ENCODE measurements at regions not wholly inside any gene's neighbourhood (a gene's known extent, or its start where the extent isn't known, plus 50 kb on each side); places are given as distances from the start of the nearest gene placed in this dataset.

DNA sequence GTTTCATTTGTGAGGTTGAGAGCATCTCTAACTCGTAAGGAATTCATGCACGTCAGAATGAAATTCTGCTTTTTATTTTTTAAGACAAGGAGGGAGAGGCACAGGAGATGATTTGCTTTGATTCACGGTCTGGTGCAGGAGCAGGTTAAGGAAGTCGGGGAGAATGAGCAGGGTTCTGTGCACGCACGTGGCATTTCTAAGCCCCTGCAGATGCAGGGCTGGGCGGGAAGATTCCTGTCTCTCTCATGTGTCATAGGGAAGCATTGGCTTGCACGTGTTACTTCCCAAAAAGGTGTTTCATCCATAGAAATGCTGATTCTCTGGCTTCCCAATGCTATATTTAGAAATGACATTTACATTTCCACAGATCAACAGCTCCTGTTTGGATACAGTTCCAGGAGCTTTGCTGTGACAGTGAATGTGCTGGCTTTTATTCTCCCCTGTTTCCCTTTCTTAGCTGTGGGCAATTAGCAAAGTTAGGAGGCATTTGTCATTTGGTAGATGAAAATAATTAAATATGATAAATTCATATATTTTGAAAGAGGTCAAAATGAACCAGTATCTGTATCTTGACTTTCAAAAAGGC is 119.7 kb upstream of the ZFP64 start:
- ChIA-PET POLR2A (ENCODE audit: unreplicated experiment) (no interaction called here), CTCF (interaction anchor here (0.7 kb wide), 1 partner anchor 915 kb away, joined by 4 read pairs; no protein-coding TSS in a partner anchor)
- no peaks in the 10 kb centered on the region for H4K20me1 ChIP-seq (ENCODE audit: low read length)
- DNase-seq, result no peak
- H3K27me3 ChIP-seq (ENCODE audit: low read length), result peaks cover 64% of the 10 kb centered on the region
- TF ChIP-seq EZH2phosphoT487 (IDR thresholded peaks at IDR 0.05; ENCODE audit: borderline replicate concordance, low read length) (no peak), EZH2 (IDR thresholded peaks at IDR 0.05; ENCODE audit: low read length, unreplicated experiment) (no peak)
- TF ChIP-seq, protein P1, sequence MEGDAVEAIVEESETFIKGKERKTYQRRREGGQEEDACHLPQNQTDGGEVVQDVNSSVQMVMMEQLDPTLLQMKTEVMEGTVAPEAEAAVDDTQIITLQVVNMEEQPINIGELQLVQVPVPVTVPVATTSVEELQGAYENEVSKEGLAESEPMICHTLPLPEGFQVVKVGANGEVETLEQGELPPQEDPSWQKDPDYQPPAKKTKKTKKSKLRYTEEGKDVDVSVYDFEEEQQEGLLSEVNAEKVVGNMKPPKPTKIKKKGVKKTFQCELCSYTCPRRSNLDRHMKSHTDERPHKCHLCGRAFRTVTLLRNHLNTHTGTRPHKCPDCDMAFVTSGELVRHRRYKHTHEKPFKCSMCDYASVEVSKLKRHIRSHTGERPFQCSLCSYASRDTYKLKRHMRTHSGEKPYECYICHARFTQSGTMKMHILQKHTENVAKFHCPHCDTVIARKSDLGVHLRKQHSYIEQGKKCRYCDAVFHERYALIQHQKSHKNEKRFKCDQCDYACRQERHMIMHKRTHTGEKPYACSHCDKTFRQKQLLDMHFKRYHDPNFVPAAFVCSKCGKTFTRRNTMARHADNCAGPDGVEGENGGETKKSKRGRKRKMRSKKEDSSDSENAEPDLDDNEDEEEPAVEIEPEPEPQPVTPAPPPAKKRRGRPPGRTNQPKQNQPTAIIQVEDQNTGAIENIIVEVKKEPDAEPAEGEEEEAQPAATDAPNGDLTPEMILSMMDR (conservative IDR thresholded peaks at IDR 0.05; ENCODE audit: low read depth, low read length), result no peak
- H3K4me1 ChIP-seq (ENCODE audit: insufficient read depth, low read length), result peaks cover 4% of the 10 kb centered on the region; the same call in 1 of the 2 replicates
- no peaks in the 10 kb centered on the region for H3K9me3 ChIP-seq (ENCODE audit: low read length)
- ATAC-seq, result no peak
- no peak overlapping the region for H3K4me3 ChIP-seq (ENCODE audit: low read length)
- H3K9me2 ChIP-seq (replicated peaks; ENCODE audit: low read length), result no peaks in the 10 kb centered on the region
- H3F3A ChIP-seq (ENCODE audit: low read length, unreplicated experiment), result no peaks in the 10 kb centered on the region
- no TSS peak for BruUV-seq (replicated peaks)
- H3K79me2 ChIP-seq (ENCODE audit: low read length), result no peaks in the 10 kb centered on the region
- H3K9ac ChIP-seq (ENCODE audit: low read length), result no peak overlapping the region
- no peak overlapping the region for H3K27ac ChIP-seq (ENCODE audit: low read length)
- no peaks in the 10 kb centered on the region for H3K36me3 ChIP-seq (ENCODE audit: low read depth, low read length)
- intact Hi-C loops (cut with micrococcal nuclease), result loop anchor here (10.0 kb wide), 1 partner anchor 903 kb away; no protein-coding TSS in a partner anchor
- no peak overlapping the region for H3K4me2 ChIP-seq (ENCODE audit: low read length)
- H2AFZ ChIP-seq (ENCODE audit: low read length), result no peak overlapping the region

DNA sequence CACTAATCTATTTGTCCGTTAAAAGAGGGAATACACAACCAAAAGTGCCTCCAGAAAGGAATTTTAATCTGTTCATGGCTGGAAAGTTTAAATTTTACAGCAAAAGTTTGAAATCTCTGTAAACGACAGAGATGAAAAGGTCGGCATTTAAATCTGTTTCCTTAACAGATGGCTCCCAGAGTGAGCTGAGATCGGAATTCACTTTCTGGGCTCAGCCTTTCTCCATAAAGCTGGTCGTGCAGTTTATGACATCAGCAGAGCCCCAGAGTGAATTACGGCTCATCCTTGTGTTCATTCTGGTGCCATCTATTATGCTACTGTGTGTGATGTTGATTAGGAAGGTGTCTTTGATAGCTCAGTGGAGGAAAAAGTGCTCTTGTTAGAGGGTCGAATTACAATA is 117.6 kb upstream of the ZFP64 start:
- no peaks in the 10 kb centered on the region for H3K36me3 ChIP-seq (ENCODE audit: low read depth, low read length)
- peaks cover 4% of the 10 kb centered on the region; the same call in 1 of the 2 replicates for H3K4me1 ChIP-seq (ENCODE audit: insufficient read depth, low read length)
- no peak overlapping the region for H3K9ac ChIP-seq (ENCODE audit: low read length)
- no peak overlapping the region for H3K27ac ChIP-seq (ENCODE audit: low read length)
- H4K20me1 ChIP-seq (ENCODE audit: low read length), result no peaks in the 10 kb centered on the region
- ATAC-seq (no peak), DNase-seq (no peak)
- TF ChIP-seq EZH2phosphoT487 (IDR thresholded peaks at IDR 0.05; ENCODE audit: borderline replicate concordance, low read length) (no peak), EZH2 (IDR thresholded peaks at IDR 0.05; ENCODE audit: low read length, unreplicated experiment) (no peak)
- TF ChIP-seq, protein P1 (conservative IDR thresholded peaks at IDR 0.05; ENCODE audit: low read depth, low read length), result no peak
- H3K4me3 ChIP-seq (ENCODE audit: low read length), result no peak overlapping the region
- no peaks in the 10 kb centered on the region for H3K9me3 ChIP-seq (ENCODE audit: low read length)
- no peaks in the 10 kb centered on the region for H3K79me2 ChIP-seq (ENCODE audit: low read length)
- ChIA-PET CTCF (no interaction called here), POLR2A (ENCODE audit: unreplicated experiment) (no interaction called here)
- H3K9me2 ChIP-seq (replicated peaks; ENCODE audit: low read length), result no peaks in the 10 kb centered on the region
- intact Hi-C loops (cut with micrococcal nuclease), result no loop called here
- H3K4me2 ChIP-seq (ENCODE audit: low read length), result no peak overlapping the region
- peaks cover 53% of the 10 kb centered on the region for H3K27me3 ChIP-seq (ENCODE audit: low read length)
- no TSS peak for BruUV-seq (replicated peaks)
- no peak overlapping the region for H2AFZ ChIP-seq (ENCODE audit: low read length)
- H3F3A ChIP-seq (ENCODE audit: low read length, unreplicated experiment), result no peaks in the 10 kb centered on the region

DNA sequence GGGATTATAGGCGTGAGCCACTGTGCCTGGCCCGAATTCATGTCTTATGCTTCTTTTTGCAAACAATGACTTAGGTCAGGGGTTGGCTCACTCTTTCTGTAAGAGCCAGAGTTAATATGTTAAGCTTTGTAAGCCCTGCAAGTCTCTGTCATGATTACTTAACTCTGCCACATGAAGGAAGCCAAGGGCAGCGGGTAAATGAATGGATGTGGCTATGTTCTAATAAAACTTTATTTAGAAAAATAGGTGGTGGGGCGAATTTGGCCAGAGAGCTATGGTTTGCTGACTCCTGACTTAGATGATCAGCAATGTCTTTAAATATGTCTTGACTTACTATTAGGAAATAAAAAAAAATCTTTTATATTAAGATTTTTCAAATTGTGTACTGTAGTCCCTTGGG is 114.9 kb upstream of the ZFP64 start:
- POLR2A ChIA-PET (ENCODE audit: unreplicated experiment), result no interaction called here
- DNase-seq, result no peak
- CTCF ChIA-PET, result no interaction called here

More for the DNA sequence above, 114.9 kb upstream of the ZFP64 start:
- no peaks in the 10 kb centered on the region for H3F3A ChIP-seq (ENCODE audit: low read length, unreplicated experiment)
- no peak overlapping the region for H2AFZ ChIP-seq (ENCODE audit: low read length)
- no peaks in the 10 kb centered on the region for H4K20me1 ChIP-seq (ENCODE audit: low read length)
- H3K4me2 ChIP-seq (ENCODE audit: low read length), result no peak overlapping the region
- H3K9ac ChIP-seq (ENCODE audit: low read length), result no peak overlapping the region
- TF ChIP-seq, protein P1 (conservative IDR thresholded peaks at IDR 0.05; ENCODE audit: low read depth, low read length), result no peak
- no peak for TF ChIP-seq EZH2 (IDR thresholded peaks at IDR 0.05; ENCODE audit: low read length, unreplicated experiment)
- no peak for TF ChIP-seq EZH2phosphoT487 (IDR thresholded peaks at IDR 0.05; ENCODE audit: borderline replicate concordance, low read length)
- H3K9me2 ChIP-seq (replicated peaks; ENCODE audit: low read length), result no peaks in the 10 kb centered on the region
- no TSS peak for BruUV-seq (replicated peaks)
- H3K27ac ChIP-seq (ENCODE audit: low read length), result no peak overlapping the region
- H3K4me1 ChIP-seq (ENCODE audit: insufficient read depth, low read length), result no peaks in the 10 kb centered on the region
- H3K9me3 ChIP-seq (ENCODE audit: low read length), result no peaks in the 10 kb centered on the region
- H3K36me3 ChIP-seq (ENCODE audit: low read depth, low read length), result no peaks in the 10 kb centered on the region
- H3K79me2 ChIP-seq (ENCODE audit: low read length), result no peaks in the 10 kb centered on the region
- peaks cover 71% of the 10 kb centered on the region for H3K27me3 ChIP-seq (ENCODE audit: low read length)
- ATAC-seq, result no peak
- intact Hi-C loops (cut with micrococcal nuclease), result no loop called here
- H3K4me3 ChIP-seq (ENCODE audit: low read length), result no peak overlapping the region
